HCT116 (cell line): ENCODE measurements at regions not wholly inside any gene's neighbourhood (a gene's known extent, or its start where the extent isn't known, plus 50 kb on each side); places are given as distances from the start of the nearest gene placed in this dataset.

Source experiments
- ATAC-seq: fragments of 200-7000 bp; cut with Tn5 transposase; 2 replicates; pipeline ENCODE4 v1.9.1; 2020; ENCODE audit warnings: mild to moderate bottlenecking, moderate library complexity
- BruUV-seq: library from RNA; stranded (reverse); fragments of 400-500 nt; replicated peaks from 2 replicates; lab custom pipeline; 2021; lab: Mats Ljungman, UMichigan
- CTCF ChIA-PET: fragments of 300-600 bp; sonication (Branson Sonifier 250); formaldehyde crosslinking; loops from one replicate; lab custom pipeline; 2021; ENCODE audit warnings: antibody characterized with exemption; lab: Charles Lee
- POLR2A ChIA-PET: fragments of 300-600, 350-600 bp; sonication (Branson Sonifier 250); formaldehyde crosslinking; loops from one replicate; lab custom pipeline; 2021; ENCODE audit warnings: antibody characterized with exemption; lab: Charles Lee
- RAD21 ChIA-PET, 2 experiments: fragments of 300-600 bp; sonication (Branson Sonifier 250); formaldehyde crosslinking; loops; one replicate each; lab custom pipeline; 2023; ENCODE audit warnings: low total read pairs in 2 of 2; ENCODE audit not compliant: uncharacterized antibody in 2 of 2, unreplicated experiment in 2 of 2, low non-redundant PET in 1 of 2; lab: Charles Lee
- DNase-seq: peaks from one replicate; pipeline ENCODE4 v3.0.0-alpha.2; 2010; ENCODE audit warnings: low read depth, low spot score
- H2AFZ ChIP-seq: fragments of 200-600 bp; shearing (Covaris generic), sonication (generic); 2 replicates; pipeline ENCODE4 v1.6.1; 2017; ENCODE audit warnings: low read depth, mixed run types, mixed read lengths, antibody characterized with exemption, low read length; ENCODE audit not compliant: poor library complexity, severe bottlenecking
- H3K27ac ChIP-seq: 2 replicates; pipeline ENCODE4 v1.5.1; 2012; ENCODE audit warnings: low read depth, low read length
- H3K27me3 ChIP-seq: fragments of 200-600 bp; sonication (generic); 2 replicates; pipeline ENCODE4 v1.6.1; 2016; ENCODE audit warnings: mixed run types, low read length, mixed read lengths; ENCODE audit not compliant: insufficient read depth
- H3K36me3 ChIP-seq, 2 experiments: fragments of 200-500 bp in 1 of 2; fragments of 200-600 bp in 1 of 2; sonication (Bioruptor generic) in 1 of 2; sonication (generic) in 1 of 2; 2 replicates each; pipeline versions ENCODE4 v1.5.1 to v1.6.1; 2014 to 2016; ENCODE audit warnings: low read length in 2 of 2, inconsistent platforms in 1 of 2, mixed read lengths in 1 of 2, mixed run types in 1 of 2; ENCODE audit not compliant: insufficient read depth in 2 of 2, control insufficient read depth in 1 of 2
- H3K4me1 ChIP-seq, 2 experiments: fragments of 200-600 bp in 1 of 2; sonication (generic) in 1 of 2; 2 replicates each; pipeline versions ENCODE4 v1.5.1 to v1.6.1; 2012 to 2017; ENCODE audit warnings: low read length in 2 of 2, inconsistent platforms in 1 of 2, mild to moderate bottlenecking in 1 of 2, mixed read lengths in 1 of 2, mixed run types in 1 of 2, moderate library complexity in 1 of 2; ENCODE audit not compliant: insufficient read depth in 2 of 2, control insufficient read depth in 1 of 2
- H3K4me2 ChIP-seq: fragments of 200-600 bp; sonication (generic); 2 replicates; pipeline ENCODE4 v1.6.1; 2017; ENCODE audit warnings: mixed run types, low read length, mixed read lengths
- H3K4me3 ChIP-seq, 2 experiments: fragments of 200-600 bp in 1 of 2; sonication (generic) in 1 of 2; replicated peaks in 1 of 2; 2 replicates each; pipeline ENCODE4 v1.5.1; 2011 to 2016; ENCODE audit warnings: low read length in 2 of 2, control low read depth in 1 of 2, low read depth in 1 of 2, mild to moderate bottlenecking in 1 of 2, mixed read lengths in 1 of 2, mixed run types in 1 of 2
- H3K79me2 ChIP-seq: fragments of 200-600 bp; sonication (generic); 2 replicates; pipeline ENCODE4 v1.6.1; 2017; ENCODE audit warnings: mild to moderate bottlenecking, mixed run types, low read length, moderate library complexity, mixed read lengths; ENCODE audit not compliant: insufficient read depth
- H3K9ac ChIP-seq: fragments of 200-600 bp; sonication (generic); 2 replicates; pipeline ENCODE4 v1.6.1; 2016; ENCODE audit warnings: low read length, mixed read lengths
- H3K9me2 ChIP-seq: fragments of 200-600 bp; sonication (generic), shearing (Covaris generic); 2 replicates; pipeline ENCODE4 v1.6.1; 2017; ENCODE audit warnings: mixed run types, mild to moderate bottlenecking, moderate library complexity; ENCODE audit not compliant: insufficient read depth
- H3K9me3 ChIP-seq, 2 experiments: fragments of 200-500 bp in 1 of 2; fragments of 200-600 bp in 1 of 2; sonication (Bioruptor generic) in 1 of 2; sonication (generic) in 1 of 2; 2 replicates each; pipeline ENCODE4 v1.6.1; 2014 to 2017; ENCODE audit warnings: low read length in 2 of 2, mixed read lengths in 2 of 2, inconsistent platforms in 1 of 2, low read depth in 1 of 2, mild to moderate bottlenecking in 1 of 2, mixed run types in 1 of 2, moderate library complexity in 1 of 2; ENCODE audit not compliant: control insufficient read depth in 1 of 2, insufficient read depth in 1 of 2
- H4K20me1 ChIP-seq: fragments of 200-600 bp; sonication (generic), shearing (Covaris generic); 2 replicates; pipeline ENCODE4 v1.6.1; 2017; ENCODE audit warnings: mixed run types, mild to moderate bottlenecking, moderate library complexity; ENCODE audit not compliant: insufficient read depth
- CBX3 ChIP-seq: IDR thresholded peaks from 2 replicates; pipeline ENCODE4 v1.6.1; 2012; ENCODE audit warnings: low read depth
- POLR2A ChIP-seq: IDR thresholded peaks from 2 replicates; pipeline ENCODE4 v1.7.0; 2011; ENCODE audit warnings: borderline replicate concordance; ENCODE audit not compliant: insufficient read depth, insufficient read length; ENCODE audit errors: extremely low read depth
- SP1 ChIP-seq: IDR thresholded peaks from 2 replicates; pipeline ENCODE4 v1.6.1; 2012; ENCODE audit warnings: low read depth
- SRF ChIP-seq: IDR thresholded peaks from 2 replicates; pipeline ENCODE4 v1.6.1; 2012; ENCODE audit warnings: low read depth
- intact Hi-C: fragments of 100-400 bp; cut with micrococcal nuclease; formaldehyde crosslinking; loops from 2 replicates; pipeline ENCODE4 v1.10.0; 2022
- TF ChIP-seq, protein P1 (sequence below), 3 experiments: fragments of 200-600 bp in 1 of 3; sonication (generic) in 1 of 3; IDR thresholded peaks in 2 of 3; conservative IDR thresholded peaks in 1 of 3; 2 replicates each; pipeline ENCODE4 v1.5.1; 2012 to 2017; ENCODE audit warnings: low read depth in 2 of 3, low read length in 2 of 3, antibody characterized with exemption in 1 of 3, borderline replicate concordance in 1 of 3, control low read depth in 1 of 3, mild to moderate bottlenecking in 1 of 3, mixed read lengths in 1 of 3, mixed run types in 1 of 3, moderate library complexity in 1 of 3; ENCODE audit not compliant: insufficient read depth in 1 of 3
- TF ChIP-seq, protein P2 (sequence below): IDR thresholded peaks from 2 replicates; pipeline ENCODE4 v1.6.1; 2011; ENCODE audit warnings: mild to moderate bottlenecking, low read length, moderate library complexity; ENCODE audit not compliant: insufficient replicate concordance; ENCODE audit errors: extremely low read depth

DNA sequence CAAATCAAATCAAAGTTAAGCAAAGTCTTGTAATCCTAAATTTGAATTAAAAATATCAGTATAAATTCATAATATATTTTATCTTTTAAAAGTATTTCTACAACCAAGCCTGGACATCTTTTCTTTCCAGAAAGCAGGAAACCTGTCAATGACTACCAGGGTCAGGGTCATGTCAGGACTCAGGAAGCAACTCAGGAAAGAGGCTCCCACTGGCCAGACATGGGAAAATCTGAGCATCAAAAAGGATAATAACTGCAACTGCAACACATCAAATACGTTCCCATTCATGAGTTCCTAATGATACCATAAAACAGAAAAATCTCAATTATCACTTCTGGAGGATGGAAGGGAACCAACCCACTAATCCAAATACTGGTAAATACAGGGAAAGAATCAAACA, 76.0 kb upstream of the GALNT18 start (continued):
- TF ChIP-seq, protein P1, sequence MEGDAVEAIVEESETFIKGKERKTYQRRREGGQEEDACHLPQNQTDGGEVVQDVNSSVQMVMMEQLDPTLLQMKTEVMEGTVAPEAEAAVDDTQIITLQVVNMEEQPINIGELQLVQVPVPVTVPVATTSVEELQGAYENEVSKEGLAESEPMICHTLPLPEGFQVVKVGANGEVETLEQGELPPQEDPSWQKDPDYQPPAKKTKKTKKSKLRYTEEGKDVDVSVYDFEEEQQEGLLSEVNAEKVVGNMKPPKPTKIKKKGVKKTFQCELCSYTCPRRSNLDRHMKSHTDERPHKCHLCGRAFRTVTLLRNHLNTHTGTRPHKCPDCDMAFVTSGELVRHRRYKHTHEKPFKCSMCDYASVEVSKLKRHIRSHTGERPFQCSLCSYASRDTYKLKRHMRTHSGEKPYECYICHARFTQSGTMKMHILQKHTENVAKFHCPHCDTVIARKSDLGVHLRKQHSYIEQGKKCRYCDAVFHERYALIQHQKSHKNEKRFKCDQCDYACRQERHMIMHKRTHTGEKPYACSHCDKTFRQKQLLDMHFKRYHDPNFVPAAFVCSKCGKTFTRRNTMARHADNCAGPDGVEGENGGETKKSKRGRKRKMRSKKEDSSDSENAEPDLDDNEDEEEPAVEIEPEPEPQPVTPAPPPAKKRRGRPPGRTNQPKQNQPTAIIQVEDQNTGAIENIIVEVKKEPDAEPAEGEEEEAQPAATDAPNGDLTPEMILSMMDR (IDR thresholded peaks at IDR 0.05 in 2 of 3, conservative IDR thresholded peaks at IDR 0.05 in 1 of 3; ENCODE audit: borderline replicate concordance in 1 of 3, insufficient read depth in 1 of 3, low read depth in 2 of 3, low read length in 2 of 3), result no peak
- TF ChIP-seq SP1, result no peak

DNA sequence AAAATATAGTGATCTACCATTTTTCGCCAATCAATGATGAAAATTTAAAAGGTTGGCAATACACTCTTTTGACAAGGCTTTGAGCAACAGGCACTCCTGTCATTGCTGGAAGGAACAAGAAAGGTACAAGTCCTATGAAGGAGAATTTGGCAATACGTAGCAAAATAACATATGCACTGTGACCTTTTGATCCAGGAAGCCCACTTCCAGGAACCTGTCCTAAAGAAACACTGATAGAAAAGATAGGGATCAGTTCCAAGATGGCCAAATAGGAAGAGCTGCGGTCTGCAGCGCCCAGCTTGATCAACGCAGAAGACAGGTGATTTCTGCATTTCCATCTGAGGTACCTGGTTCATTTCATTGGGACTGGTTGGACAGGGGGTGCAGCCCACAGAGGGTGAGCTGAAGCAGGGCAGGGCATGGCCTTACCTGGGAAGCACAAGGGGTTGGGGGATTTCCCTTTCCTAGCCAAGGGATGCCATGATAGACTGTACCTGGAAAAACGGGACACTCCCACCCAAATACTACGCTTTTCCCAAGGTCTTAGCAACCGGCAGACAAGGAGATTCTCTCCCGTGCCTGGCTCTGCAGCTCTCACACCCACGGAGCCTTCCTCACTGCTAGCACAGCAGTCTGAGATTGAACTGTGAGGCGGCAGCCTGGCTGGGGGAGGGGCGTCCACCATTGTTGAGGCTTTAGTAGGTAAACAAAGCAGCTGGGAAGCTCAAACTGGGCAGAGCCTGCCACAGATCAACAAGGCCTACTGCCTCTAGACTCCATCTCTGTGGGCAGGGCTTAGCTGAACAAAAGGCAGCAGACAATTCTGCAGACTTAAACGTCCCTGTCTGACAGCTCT, 69.7 kb upstream of the GALNT18 start:
- intact Hi-C loops, result no loop called here
- Histone ChIP-seq H3K4me1 (no peaks in the 10 kb centered on the region), H3K79me2 (no peaks in the 10 kb centered on the region), H3K27me3 (no peaks in the 10 kb centered on the region), H3K4me3 (no peak overlapping the region), H3K9me3 (no peaks in the 10 kb centered on the region), H3K9me2 (no peaks in the 10 kb centered on the region)
- ChIA-PET POLR2A (no interaction called here), RAD21 (no interaction called here), CTCF (no interaction called here)
- no TSS peak for BruUV-seq
- ATAC-seq (no peak), DNase-seq (no peak)
- no peak for TF ChIP-seq POLR2A
- TF ChIP-seq, protein P2, sequence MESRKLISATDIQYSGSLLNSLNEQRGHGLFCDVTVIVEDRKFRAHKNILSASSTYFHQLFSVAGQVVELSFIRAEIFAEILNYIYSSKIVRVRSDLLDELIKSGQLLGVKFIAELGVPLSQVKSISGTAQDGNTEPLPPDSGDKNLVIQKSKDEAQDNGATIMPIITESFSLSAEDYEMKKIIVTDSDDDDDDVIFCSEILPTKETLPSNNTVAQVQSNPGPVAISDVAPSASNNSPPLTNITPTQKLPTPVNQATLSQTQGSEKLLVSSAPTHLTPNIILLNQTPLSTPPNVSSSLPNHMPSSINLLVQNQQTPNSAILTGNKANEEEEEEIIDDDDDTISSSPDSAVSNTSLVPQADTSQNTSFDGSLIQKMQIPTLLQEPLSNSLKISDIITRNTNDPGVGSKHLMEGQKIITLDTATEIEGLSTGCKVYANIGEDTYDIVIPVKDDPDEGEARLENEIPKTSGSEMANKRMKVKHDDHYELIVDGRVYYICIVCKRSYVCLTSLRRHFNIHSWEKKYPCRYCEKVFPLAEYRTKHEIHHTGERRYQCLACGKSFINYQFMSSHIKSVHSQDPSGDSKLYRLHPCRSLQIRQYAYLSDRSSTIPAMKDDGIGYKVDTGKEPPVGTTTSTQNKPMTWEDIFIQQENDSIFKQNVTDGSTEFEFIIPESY, result no peak
- TF ChIP-seq, protein P1 (IDR thresholded peaks at IDR 0.05 in 2 of 3, conservative IDR thresholded peaks at IDR 0.05 in 1 of 3; ENCODE audit: borderline replicate concordance in 1 of 3, insufficient read depth in 1 of 3, low read depth in 2 of 3, low read length in 2 of 3), result no peak
- no peak for TF ChIP-seq SRF
- TF ChIP-seq CBX3, result no peak
- TF ChIP-seq, all 23 proteins: peak for 0
- Histone ChIP-seq H3K36me3 (no peaks in the 10 kb centered on the region), H2AFZ (no peak overlapping the region), H3K9ac (no peak overlapping the region), H4K20me1 (no peaks in the 10 kb centered on the region), H3K4me2 (no peak overlapping the region), H3K27ac (no peak overlapping the region)
